ENCODE measurements at regions not wholly inside any gene's neighbourhood (a gene's known extent, or its start where the extent isn't known, plus 50 kb on each side); places are given as distances from the start of the nearest gene placed in this dataset.

GRCh38 chr9:104293877-104294276 lies 199.8 kb downstream of the SMC2 start:
- TF ChIP-seq EZH2 (IDR thresholded peaks at IDR 0.05; ENCODE audit: insufficient read depth, poor library complexity, severe bottlenecking) (no peak), EZH2phosphoT487 (IDR thresholded peaks at IDR 0.05; ENCODE audit: insufficient read depth, low read depth) (no peak)
